Thyroid gland (tissue), 4 donors: ENCODE measurements at regions not wholly inside any gene's neighbourhood (a gene's known extent, or its start where the extent isn't known, plus 50 kb on each side); places are given as distances from the start of the nearest gene placed in this dataset.

Source experiments
- DNase-seq, 2 donors: peaks; one replicate each; pipeline ENCODE4 v3.0.0-alpha.2; 2019
- H3K27ac ChIP-seq, 3 donors: fragments of 200-600 bp; sonication (generic); 1 replicate in 2 of 3; 2 replicates in 1 of 3; pipeline ENCODE4 v1.5.1; 2016 to 2019; ENCODE audit warnings: mild to moderate bottlenecking in 1 of 3, moderate library complexity in 1 of 3
- H3K27me3 ChIP-seq: fragments of 200-600 bp; sonication (generic); one replicate; pipeline ENCODE4 v1.5.1; 2019
- H3K36me3 ChIP-seq, 2 donors: fragments of 200-600 bp; sonication (generic); one replicate each; pipeline ENCODE4 v1.5.1; 2016 to 2019
- H3K4me1 ChIP-seq, 2 donors: fragments of 200-600 bp; sonication (generic); one replicate each; pipeline ENCODE4 v1.5.1; 2017 to 2019
- H3K4me3 ChIP-seq, 3 donors: fragments of 200-600 bp; sonication (generic); replicated peaks in 1 of 3; 1 replicate in 2 of 3; 2 replicates in 1 of 3; pipeline ENCODE4 v1.5.1; 2016; ENCODE audit warnings: mild to moderate bottlenecking in 1 of 3
- H3K9me3 ChIP-seq: fragments of 200-600 bp; sonication (generic); one replicate; pipeline ENCODE4 v1.5.1; 2017
- POLR2A ChIP-seq, 2 donors: fragments of 450-650 bp; IDR thresholded peaks; one replicate each; pipeline ENCODE4 v1.6.1; 2017; ENCODE audit warnings: antibody characterized with exemption in 2 of 2, mild to moderate bottlenecking in 2 of 2, moderate library complexity in 1 of 2
- WGBS, 2 donors: methylation state at CpG; one replicate each; pipeline ENCODE4 v1.1.5; 2017; 5-methylcytosine and 5-hydroxymethylcytosine counted together
- intact Hi-C: fragments of 100-400 bp; cut with DNase I; formaldehyde crosslinking; loops from one replicate; pipeline ENCODE4 v1.15.1; 2023
- TF ChIP-seq, protein P1 (sequence below), 6 experiments: fragments of 200-600 bp in 3 of 6; fragments of 450-650 bp in 3 of 6; sonication (generic) in 3 of 6; IDR thresholded peaks; one replicate each; pipeline ENCODE4 v1.5.1; 2016 to 2019; ENCODE audit warnings: antibody characterized with exemption in 6 of 6, mild to moderate bottlenecking in 2 of 6, inconsistent platforms in 1 of 6, moderate library complexity in 1 of 6

DNA sequence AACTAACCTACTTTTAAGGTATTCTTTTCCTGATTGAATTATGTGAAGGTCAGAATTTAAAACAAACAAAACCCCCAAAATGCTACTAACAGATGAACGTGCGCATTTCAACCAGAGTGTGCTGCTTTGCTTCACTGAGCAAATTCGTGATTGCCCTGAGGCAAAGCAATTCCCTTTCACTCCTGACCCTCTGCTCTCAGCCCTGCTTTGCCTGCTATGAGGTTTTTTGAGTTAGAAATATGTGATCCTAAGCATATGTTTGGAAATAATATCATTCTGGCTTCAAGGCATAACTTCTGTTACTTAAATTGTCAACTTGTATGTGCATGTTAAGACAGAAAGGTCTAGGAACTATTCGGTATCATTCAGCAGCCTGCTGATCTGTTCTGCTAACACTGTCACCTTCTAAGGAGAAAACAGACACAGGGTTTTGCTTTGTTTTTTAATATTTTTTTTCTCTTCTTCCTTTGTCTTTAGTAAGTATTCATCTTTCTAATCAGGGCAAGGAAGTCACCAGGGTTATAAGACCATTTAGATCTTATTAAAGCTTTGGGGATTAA, 124.2 kb downstream of the GNAT3 start:
- intact Hi-C loops = no loop called here
- TF ChIP-seq POLR2A (IDR thresholded peaks at IDR 0.05) = no peak
- TF ChIP-seq, protein P1, sequence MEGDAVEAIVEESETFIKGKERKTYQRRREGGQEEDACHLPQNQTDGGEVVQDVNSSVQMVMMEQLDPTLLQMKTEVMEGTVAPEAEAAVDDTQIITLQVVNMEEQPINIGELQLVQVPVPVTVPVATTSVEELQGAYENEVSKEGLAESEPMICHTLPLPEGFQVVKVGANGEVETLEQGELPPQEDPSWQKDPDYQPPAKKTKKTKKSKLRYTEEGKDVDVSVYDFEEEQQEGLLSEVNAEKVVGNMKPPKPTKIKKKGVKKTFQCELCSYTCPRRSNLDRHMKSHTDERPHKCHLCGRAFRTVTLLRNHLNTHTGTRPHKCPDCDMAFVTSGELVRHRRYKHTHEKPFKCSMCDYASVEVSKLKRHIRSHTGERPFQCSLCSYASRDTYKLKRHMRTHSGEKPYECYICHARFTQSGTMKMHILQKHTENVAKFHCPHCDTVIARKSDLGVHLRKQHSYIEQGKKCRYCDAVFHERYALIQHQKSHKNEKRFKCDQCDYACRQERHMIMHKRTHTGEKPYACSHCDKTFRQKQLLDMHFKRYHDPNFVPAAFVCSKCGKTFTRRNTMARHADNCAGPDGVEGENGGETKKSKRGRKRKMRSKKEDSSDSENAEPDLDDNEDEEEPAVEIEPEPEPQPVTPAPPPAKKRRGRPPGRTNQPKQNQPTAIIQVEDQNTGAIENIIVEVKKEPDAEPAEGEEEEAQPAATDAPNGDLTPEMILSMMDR (IDR thresholded peaks at IDR 0.05) = no peak
- DNase-seq = peak in 1 of 2 donors; percentile 3
- H3K4me1 ChIP-seq = peaks cover 6% of the 10 kb centered on the region in 2 donors
- no peaks in the 10 kb centered on the region for H3K27me3 ChIP-seq
- H3K4me3 ChIP-seq = no peak overlapping the region
- H3K36me3 ChIP-seq = no peaks in the 10 kb centered on the region
- no peak overlapping the region for H3K27ac ChIP-seq
- WGBS, 2 donors = 56 to 58% methylated on average over 4 of the region's 4 CpGs
- H3K9me3 ChIP-seq = no peaks in the 10 kb centered on the region

DNA sequence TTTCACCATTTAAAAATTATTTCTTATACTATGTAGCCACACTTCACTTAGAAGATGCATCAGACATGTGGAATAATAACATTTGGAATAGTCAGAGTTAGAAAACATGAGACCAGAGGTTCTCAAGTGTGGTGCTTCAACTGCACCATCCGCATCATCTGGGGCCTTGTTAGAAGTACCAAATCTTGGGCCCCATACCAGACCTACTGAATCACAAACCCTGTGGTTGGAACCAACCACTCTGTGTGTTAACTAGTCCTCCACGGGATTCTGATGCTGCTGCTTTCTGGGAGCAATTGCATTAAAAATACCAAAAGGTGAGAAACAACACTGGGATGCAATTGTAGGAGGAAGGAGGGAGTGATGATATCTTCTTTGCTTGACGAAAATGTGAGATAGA, 125.2 kb downstream of the GNAT3 start:
- Histone ChIP-seq H3K27ac (no peak overlapping the region), H3K27me3 (no peaks in the 10 kb centered on the region), H3K36me3 (no peaks in the 10 kb centered on the region), H3K9me3 (no peaks in the 10 kb centered on the region), H3K4me3 (no peak overlapping the region), H3K4me1 (peaks cover 6% of the 10 kb centered on the region in 2 donors)
- 92% methylated on average over 3 of the region's 3 CpGs for WGBS, 2 donors
- intact Hi-C loops = no loop called here
- DNase-seq = no peak
- TF ChIP-seq, protein P1 (IDR thresholded peaks at IDR 0.05) = no peak
- TF ChIP-seq POLR2A (IDR thresholded peaks at IDR 0.05) = no peak

DNA sequence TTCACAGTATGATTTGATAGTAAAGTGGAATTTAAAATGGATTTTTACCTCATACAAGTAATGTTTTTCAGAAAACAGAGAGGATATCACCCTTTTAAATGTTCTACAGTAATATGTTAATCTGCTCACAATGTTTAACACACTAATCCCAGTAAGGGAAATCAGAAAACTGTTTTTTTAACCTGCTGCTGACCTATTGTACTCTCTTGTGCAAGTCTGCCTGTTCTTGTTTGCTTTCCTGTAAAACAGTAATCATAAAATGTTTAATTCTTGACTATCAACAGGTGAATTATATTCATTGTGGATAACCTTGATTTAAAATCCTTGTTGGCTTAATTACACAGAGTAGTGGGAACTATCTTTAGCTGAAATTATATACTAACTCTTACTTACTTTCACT, 126.4 kb downstream of the GNAT3 start:
- no peak overlapping the region for H3K27ac ChIP-seq
- H3K9me3 ChIP-seq = no peaks in the 10 kb centered on the region
- H3K4me1 ChIP-seq = peaks cover 6% of the 10 kb centered on the region in 2 donors
- no peaks in the 10 kb centered on the region for H3K27me3 ChIP-seq
- TF ChIP-seq, protein P1 (IDR thresholded peaks at IDR 0.05) = no peak
- no peak for TF ChIP-seq POLR2A (IDR thresholded peaks at IDR 0.05)
- H3K4me3 ChIP-seq = no peak overlapping the region
- no peak for DNase-seq
- H3K36me3 ChIP-seq = no peaks in the 10 kb centered on the region
- intact Hi-C loops = no loop called here

DNA sequence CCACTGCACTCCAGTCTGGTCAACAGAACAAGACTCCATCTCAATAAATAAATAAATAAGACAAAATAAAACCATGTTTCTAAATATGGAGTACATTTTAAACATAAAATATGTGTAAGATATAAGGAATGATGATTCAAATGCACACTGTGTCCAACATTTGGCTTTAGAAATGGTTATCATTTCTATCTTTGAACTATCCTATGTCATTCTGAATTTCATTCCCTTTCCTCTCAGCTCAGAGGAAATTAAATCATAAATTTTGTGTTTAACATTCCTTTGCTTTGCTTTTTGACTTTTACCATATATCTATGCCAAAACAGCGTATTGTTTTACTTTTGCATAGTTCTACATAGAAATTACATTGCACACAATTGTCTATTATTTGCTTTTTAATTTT, 130.9 kb downstream of the GNAT3 start:
- WGBS, 2 donors = 90 to 100% methylated on average over 1 of the region's 1 CpG
- H3K27me3 ChIP-seq = no peaks in the 10 kb centered on the region
- H3K36me3 ChIP-seq = no peaks in the 10 kb centered on the region
- no peak overlapping the region for H3K27ac ChIP-seq
- intact Hi-C loops = no loop called here
- no peak overlapping the region for H3K4me3 ChIP-seq
- TF ChIP-seq, protein P1 (IDR thresholded peaks at IDR 0.05) = no peak
- no peak for TF ChIP-seq POLR2A (IDR thresholded peaks at IDR 0.05)
- DNase-seq = no peak
- H3K9me3 ChIP-seq = no peaks in the 10 kb centered on the region
- H3K4me1 ChIP-seq = peaks cover 11 to 17% of the 10 kb centered on the region in 2 donors

DNA sequence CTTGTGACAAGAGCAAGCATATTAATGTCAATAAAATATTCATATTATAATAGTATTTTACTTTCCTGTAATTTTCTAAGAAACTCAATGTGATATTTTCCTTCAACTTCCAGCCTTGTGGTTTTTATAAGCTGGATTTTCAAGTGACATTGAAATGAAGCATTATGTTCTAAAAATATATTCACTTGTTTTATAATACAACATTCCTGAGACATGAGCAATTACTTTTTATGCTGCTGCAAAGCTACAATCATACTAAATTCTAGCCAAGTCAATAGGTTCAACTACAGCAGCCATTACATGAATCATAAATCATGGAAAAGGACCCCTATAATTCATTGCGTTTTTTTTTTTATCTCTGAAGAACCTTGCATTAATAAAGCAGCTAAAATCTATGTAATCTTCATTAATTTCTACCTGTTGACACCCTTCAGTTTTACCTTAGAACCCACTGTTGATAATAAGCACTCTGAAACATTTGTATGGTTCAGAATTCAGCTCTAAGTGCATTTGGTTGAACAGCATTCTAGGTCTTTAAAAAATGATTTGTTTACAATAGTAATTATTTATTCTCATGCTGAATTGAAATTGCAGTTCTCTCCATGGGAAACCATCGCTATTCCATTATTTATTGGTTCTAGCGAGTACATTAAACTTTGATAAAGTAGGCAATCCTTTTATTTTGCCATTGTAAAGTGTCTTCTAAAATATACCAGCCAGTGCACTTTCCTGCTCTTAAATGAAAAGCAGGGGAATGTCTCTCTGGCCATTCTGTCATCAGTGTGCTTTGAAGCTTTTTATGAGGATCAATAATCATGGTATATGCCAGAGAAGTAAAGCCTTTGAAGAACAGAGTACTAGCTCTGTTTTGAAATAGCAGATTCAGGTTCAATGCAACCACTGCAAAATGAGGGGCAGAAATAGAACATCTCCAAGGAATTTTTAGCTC, 132.6 kb downstream of the GNAT3 start:
- 78 to 88% methylated on average over 3 of the region's 3 CpGs for WGBS, 2 donors
- no peak for DNase-seq
- H3K9me3 ChIP-seq = no peaks in the 10 kb centered on the region
- H3K27ac ChIP-seq = peak overlapping the region in 2 of 3 donors; percentile 1 to 28
- no peak overlapping the region for H3K4me3 ChIP-seq
- peaks cover 5 to 12% of the 10 kb centered on the region in 2 donors for H3K4me1 ChIP-seq
- TF ChIP-seq, protein P1 (IDR thresholded peaks at IDR 0.05) = no peak
- TF ChIP-seq POLR2A (IDR thresholded peaks at IDR 0.05) = no peak
- no peaks in the 10 kb centered on the region for H3K27me3 ChIP-seq
- intact Hi-C loops = no loop called here
- no peaks in the 10 kb centered on the region for H3K36me3 ChIP-seq
